Fibroblast of lung (primary cell): ENCODE measurements at regions not wholly inside any gene's neighbourhood (a gene's known extent, or its start where the extent isn't known, plus 50 kb on each side); places are given as distances from the start of the nearest gene placed in this dataset.

Experiments used
- DNase-seq, 2 donors: peaks; one replicate each; pipeline versions ENCODE4 v3.0.0 to v3.0.0-alpha.2; 2010; ENCODE audit warnings: low read depth in 2 of 2
- H2AFZ ChIP-seq: 2 replicates; pipeline ENCODE4 v1.5.1; 2012; ENCODE audit warnings: low read length, control low read depth, inconsistent platforms
- H3K27ac ChIP-seq: 2 replicates; pipeline ENCODE4 v1.5.1; 2011; ENCODE audit warnings: low read length, control low read depth; ENCODE audit not compliant: insufficient read depth
- H3K27me3 ChIP-seq: 2 replicates; pipeline ENCODE4 v1.5.1; 2011; ENCODE audit warnings: mild to moderate bottlenecking, low read length; ENCODE audit not compliant: control insufficient read depth, insufficient read depth
- H3K36me3 ChIP-seq: 2 replicates; pipeline ENCODE4 v1.5.1; 2011; ENCODE audit warnings: low read length; ENCODE audit not compliant: control insufficient read depth, insufficient read depth
- H3K4me1 ChIP-seq: 2 replicates; pipeline ENCODE4 v1.5.1; 2011; ENCODE audit warnings: low read length; ENCODE audit not compliant: control insufficient read depth, insufficient read depth; ENCODE audit errors: extremely low read depth
- H3K4me2 ChIP-seq: 2 replicates; pipeline ENCODE4 v1.5.1; 2011; ENCODE audit warnings: low read length, control low read depth; ENCODE audit not compliant: insufficient read depth; ENCODE audit errors: extremely low read depth
- H3K4me3 ChIP-seq, 4 experiments: fragments of 200-600 bp in 1 of 4; sonication (generic) in 1 of 4; replicated peaks in 1 of 4; 2 replicates each; pipeline ENCODE4 v1.5.1; 2011 to 2016; ENCODE audit warnings: low read length in 4 of 4, low read depth in 3 of 4, mild to moderate bottlenecking in 3 of 4, control low read depth in 2 of 4, inconsistent platforms in 1 of 4, mixed read lengths in 1 of 4; ENCODE audit not compliant: insufficient read depth in 1 of 4; ENCODE audit errors: control extremely low read depth in 1 of 4
- H3K79me2 ChIP-seq: 2 replicates; pipeline ENCODE4 v1.5.1; 2012; ENCODE audit warnings: mild to moderate bottlenecking, low read length, inconsistent platforms; ENCODE audit not compliant: control insufficient read depth, insufficient read depth
- H3K9ac ChIP-seq: 2 replicates; pipeline ENCODE4 v1.5.1; 2011; ENCODE audit warnings: mild to moderate bottlenecking, low read length, control low read depth; ENCODE audit not compliant: insufficient read depth
- H3K9me3 ChIP-seq: 2 replicates; pipeline ENCODE4 v1.5.1; 2012; ENCODE audit warnings: low read depth, low read length; ENCODE audit not compliant: control insufficient read depth, insufficient read depth
- H4K20me1 ChIP-seq: 2 replicates; pipeline ENCODE4 v1.5.1; 2011; ENCODE audit warnings: low read length; ENCODE audit not compliant: control insufficient read depth, insufficient read depth; ENCODE audit errors: extremely low read depth
- EZH2 ChIP-seq: IDR thresholded peaks from 2 replicates; pipeline ENCODE4 v1.5.1; 2012; ENCODE audit warnings: low read length, control low read depth, mild to moderate bottlenecking; ENCODE audit errors: missing control alignments
- TF ChIP-seq, protein P1 (sequence below), 2 donors: IDR thresholded peaks in 1 of 2; conservative IDR thresholded peaks in 1 of 2; 1 replicate in 1 of 2; 2 replicates in 1 of 2; pipeline ENCODE4 v1.5.1; 2011 to 2012; ENCODE audit warnings: low read length in 2 of 2, control low read depth in 1 of 2, inconsistent platforms in 1 of 2, low read depth in 1 of 2, mild to moderate bottlenecking in 1 of 2

DNA sequence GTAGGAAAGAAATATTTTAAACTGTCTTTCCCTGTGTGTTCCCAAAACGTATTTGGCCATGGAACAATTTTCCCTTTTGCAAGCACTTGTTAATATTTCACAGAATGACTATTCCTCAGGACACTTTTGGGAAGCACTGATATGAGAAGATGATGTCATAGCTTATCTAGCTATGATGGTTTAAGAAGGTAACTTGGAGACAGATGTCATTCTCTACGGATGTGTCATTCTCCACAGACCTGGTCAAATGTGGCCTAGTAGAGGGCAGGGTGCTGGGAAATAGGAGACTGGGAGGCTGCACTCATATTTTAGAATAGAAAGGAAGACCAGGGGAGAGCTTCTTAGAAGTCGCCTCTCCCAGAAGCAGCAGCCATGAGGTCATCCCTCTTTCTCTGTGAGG, 220.7 kb upstream of the GLI3 start:
- Histone ChIP-seq H3K27ac (no peak overlapping the region), H3K27me3 (no peaks in the 10 kb centered on the region), H3K9me3 (no peaks in the 10 kb centered on the region), H4K20me1 (no peaks in the 10 kb centered on the region), H3K4me1 (no peaks in the 10 kb centered on the region), H2AFZ (no peak overlapping the region), H3K4me2 (no peak overlapping the region), H3K4me3 (no peak overlapping the region), H3K9ac (no peak overlapping the region), H3K79me2 (no peaks in the 10 kb centered on the region), H3K36me3 (no peaks in the 10 kb centered on the region)
- DNase-seq = peak in 1 of 2 donors; percentile 32
- no peak for TF ChIP-seq EZH2
- TF ChIP-seq, protein P1, sequence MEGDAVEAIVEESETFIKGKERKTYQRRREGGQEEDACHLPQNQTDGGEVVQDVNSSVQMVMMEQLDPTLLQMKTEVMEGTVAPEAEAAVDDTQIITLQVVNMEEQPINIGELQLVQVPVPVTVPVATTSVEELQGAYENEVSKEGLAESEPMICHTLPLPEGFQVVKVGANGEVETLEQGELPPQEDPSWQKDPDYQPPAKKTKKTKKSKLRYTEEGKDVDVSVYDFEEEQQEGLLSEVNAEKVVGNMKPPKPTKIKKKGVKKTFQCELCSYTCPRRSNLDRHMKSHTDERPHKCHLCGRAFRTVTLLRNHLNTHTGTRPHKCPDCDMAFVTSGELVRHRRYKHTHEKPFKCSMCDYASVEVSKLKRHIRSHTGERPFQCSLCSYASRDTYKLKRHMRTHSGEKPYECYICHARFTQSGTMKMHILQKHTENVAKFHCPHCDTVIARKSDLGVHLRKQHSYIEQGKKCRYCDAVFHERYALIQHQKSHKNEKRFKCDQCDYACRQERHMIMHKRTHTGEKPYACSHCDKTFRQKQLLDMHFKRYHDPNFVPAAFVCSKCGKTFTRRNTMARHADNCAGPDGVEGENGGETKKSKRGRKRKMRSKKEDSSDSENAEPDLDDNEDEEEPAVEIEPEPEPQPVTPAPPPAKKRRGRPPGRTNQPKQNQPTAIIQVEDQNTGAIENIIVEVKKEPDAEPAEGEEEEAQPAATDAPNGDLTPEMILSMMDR (conservative IDR thresholded peaks at IDR 0.05 in 1 of 2, IDR thresholded peaks at IDR 0.05 in 1 of 2; ENCODE audit: low read depth in 1 of 2, low read length in 2 of 2) = no peak

DNA sequence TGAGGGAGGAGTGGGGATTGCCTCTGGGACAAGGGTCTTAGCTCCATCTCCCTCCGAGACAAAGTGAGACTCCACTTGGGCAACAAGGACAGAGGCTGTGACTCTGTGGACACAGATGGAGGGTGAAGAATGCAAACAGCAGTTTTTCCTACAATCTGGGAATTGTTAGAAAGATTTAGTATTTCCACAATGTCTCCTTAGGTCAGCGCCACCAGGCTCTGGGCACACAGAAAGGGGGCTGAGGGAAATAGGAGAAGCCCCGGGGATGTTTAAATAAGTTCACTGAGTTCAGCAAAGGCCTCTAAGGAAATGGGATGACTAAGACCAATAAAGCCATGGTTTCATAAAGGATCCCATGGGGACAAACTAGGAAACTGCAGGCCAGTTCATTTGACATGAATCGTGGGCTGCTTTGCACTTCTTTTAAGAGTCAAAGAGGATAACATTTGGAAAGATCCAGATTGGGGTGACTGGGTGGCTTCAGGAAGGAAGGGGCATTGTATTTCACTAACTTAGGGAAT, 219.8 kb upstream of the GLI3 start:
- no peaks in the 10 kb centered on the region for H3K27me3 ChIP-seq

DNA sequence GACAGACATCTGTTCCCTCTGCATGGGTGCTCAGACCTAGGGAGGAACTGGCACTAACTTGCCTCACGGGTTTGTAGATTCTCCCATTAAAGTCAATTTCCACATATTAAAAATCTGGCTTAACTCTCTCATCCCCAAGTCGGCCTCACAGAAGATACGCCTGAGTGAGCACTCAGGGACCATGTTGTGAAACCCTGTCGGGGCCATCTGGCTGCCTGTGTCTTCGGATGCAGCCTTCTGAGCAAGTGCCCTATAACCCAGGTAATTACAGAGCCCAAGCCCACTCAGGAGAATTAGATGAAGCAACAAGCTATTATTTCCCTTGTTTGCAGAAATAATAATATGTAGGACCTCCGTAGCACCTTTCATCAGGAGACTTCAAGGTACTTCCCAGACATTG, 219.3 kb upstream of the GLI3 start:
- Histone ChIP-seq H4K20me1 (no peaks in the 10 kb centered on the region), H3K9me3 (no peaks in the 10 kb centered on the region), H3K27ac (no peak overlapping the region), H3K27me3 (no peaks in the 10 kb centered on the region), H3K36me3 (no peaks in the 10 kb centered on the region), H3K4me3 (no peak overlapping the region), H3K9ac (no peak overlapping the region), H3K4me2 (no peak overlapping the region), H3K4me1 (no peaks in the 10 kb centered on the region), H3K79me2 (no peaks in the 10 kb centered on the region), H2AFZ (no peak overlapping the region)
- no peak for DNase-seq
- TF ChIP-seq, protein P1 (conservative IDR thresholded peaks at IDR 0.05 in 1 of 2, IDR thresholded peaks at IDR 0.05 in 1 of 2; ENCODE audit: low read depth in 1 of 2, low read length in 2 of 2) = no peak
- TF ChIP-seq EZH2 = no peak

More for the DNA sequence above, 219.8 kb upstream of the GLI3 start:
- Histone ChIP-seq H3K27ac (no peak overlapping the region), H3K9me3 (no peaks in the 10 kb centered on the region), H3K4me2 (no peak overlapping the region), H2AFZ (no peak overlapping the region), H3K9ac (no peak overlapping the region), H3K4me3 (no peak overlapping the region), H3K4me1 (no peaks in the 10 kb centered on the region), H3K36me3 (no peaks in the 10 kb centered on the region), H3K79me2 (no peaks in the 10 kb centered on the region), H4K20me1 (no peaks in the 10 kb centered on the region)
- TF ChIP-seq, protein P1 (conservative IDR thresholded peaks at IDR 0.05 in 1 of 2, IDR thresholded peaks at IDR 0.05 in 1 of 2; ENCODE audit: low read depth in 1 of 2, low read length in 2 of 2) = no peak
- no peak for TF ChIP-seq EZH2
- DNase-seq = no peak
